GM21515 (cell line): ENCODE measurements at regions not wholly inside any gene's neighbourhood (a gene's known extent, or its start where the extent isn't known, plus 50 kb on each side); places are given as distances from the start of the nearest gene placed in this dataset.
"Not testable (repeated sequence)": the region's sequence is repeated elsewhere in the genome, so short reads cannot be mapped to it uniquely, and the experiment has no call there.

Experiments used
- ATAC-seq: cut with Tn5 transposase; IDR thresholded peaks from one replicate; pipeline ENCODE4 v1.9.1; 2021; ENCODE audit not compliant: unreplicated experiment

DNA sequence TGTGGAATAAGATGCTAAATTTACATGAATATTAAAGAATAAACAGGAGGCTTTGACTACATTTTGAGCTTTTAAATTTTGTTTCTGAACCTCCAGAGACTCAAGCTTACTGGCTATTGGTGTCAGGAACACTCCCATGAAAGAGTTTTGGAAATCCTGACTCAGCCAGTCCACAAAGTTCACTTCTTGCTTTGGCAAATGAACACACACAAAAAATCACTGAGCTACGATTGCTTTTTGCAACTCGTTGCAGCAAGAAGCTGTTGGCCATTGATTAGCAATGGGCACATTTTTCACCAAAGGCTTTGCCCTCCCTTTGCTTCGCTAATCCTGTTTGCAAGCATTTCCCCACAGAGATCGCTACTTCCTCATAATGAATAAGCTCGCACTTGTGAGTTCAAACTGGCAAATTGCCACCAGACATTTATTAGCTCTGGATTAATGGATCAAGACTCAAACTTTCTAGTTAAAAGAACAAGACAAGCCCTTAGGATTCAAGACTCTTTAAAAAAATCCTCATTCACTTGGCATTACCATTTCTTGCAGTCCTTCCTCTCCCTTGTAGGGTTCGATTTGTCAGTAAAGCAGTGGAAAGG lies 343.2 kb upstream of the ONECUT1 start:
- ATAC-seq: no peak

DNA sequence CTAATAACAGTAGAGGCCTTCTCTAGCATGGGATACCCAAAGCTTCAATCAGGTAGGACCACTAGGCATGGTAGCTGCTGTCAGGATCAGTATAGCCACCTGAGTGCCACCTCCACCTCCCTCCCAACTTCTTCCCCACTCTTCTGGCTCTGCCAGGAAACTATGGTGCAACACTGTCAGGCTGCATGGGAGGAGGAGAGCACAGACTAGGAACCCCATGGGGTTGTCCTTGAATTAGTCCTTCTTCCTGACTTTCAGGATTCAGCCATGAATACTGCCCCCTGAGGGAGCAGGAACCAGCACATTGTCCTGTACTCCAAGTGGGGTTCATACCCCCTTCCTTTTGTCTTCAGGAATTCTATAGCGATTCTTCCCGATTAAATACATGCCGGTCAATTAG lies 340.8 kb upstream of the ONECUT1 start:
- ATAC-seq: no peak

DNA sequence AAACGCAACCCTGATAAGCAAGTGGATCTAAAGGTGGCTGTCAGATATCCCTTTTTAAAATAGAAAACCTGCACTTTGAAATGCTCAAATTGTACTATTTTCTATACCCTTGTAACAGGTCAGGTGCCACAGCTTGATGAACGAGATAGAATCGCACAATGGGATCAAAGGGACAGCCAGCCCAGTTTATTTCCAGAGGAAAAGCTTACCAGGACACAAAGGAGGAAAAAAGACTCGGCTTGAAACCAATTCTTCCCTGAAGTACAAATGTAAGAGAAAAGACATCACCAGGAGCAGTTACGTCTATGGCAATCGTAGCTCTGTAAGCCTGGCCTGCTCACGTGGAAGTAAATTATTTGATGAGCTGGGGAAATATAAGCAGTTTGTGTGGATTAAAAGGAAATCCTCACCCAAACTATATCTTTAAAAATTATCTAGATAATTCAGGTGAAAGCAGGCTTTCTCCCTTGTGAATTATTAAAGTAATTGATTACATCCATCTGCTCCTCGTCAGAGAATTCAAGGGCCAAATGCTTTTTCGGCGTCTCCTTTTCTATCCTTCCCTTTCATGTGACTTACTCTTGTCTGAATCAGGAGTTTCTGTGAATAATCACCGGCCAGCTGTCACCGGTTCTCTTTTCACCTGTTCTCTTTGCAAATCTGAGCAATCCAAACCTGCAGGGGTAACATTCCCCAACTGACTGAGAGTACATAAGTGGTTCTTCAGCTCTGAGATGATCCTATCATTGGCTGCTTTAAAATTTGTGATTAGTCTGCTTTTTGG lies 339.2 kb upstream of the ONECUT1 start:
- no peak for ATAC-seq

DNA sequence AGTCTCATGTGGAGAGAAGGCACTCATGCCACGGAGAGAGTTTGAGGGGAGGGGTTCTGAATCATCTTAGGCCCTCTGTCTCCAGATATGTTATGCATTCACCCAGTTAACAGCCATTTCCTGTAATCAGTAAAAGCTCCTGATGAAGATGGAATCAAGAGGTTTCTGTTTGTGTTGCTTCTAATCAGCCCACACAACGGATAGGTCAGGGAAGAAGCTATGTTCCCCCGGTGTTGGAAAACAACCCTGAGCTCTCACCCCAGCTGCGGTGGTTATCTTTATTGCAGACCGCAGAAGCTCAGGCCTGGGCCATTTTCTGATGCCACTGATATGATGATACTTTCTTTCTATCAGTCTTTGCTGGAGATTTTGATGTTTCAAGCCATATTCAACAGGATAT lies 338.5 kb upstream of the ONECUT1 start:
- ATAC-seq: no peak

DNA sequence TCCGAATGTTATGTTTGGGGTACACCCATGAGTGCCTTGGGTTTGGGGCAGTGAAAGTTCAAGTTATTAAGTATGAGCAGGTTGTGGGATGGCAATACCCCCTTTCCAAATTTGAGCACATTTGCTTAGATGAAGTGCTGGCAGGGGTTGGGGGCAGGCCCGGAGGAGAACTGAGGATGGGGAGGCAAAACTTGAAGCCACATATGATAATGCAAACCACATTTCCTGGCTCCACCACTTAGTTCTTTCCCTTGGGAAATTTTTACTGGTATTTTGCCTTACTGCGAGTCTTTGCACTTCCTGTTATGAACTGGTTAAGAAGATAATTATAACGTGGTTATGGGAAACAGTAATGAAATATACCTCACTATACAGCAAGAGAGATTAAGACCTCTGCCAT lies 336.0 kb upstream of the ONECUT1 start:
- no peak for ATAC-seq

DNA sequence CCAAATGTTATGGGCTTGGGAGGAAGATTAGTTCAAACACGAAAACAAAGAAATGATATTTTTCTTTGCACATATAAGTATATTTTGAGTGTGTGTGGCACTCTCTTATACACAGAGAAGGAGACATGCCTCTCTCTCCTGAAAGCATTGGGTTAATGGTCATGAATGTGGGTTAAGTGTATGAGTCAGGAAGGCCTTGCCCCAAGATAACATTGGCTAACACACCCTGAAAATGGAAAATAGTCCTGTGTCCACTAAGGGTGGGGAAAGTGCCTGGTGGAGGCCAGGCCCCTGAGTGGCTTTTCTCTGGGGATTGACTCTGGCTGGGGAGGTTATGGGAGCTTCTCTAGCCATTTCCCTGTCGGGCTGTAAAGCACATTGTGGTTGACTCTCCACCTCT lies 332.7 kb upstream of the ONECUT1 start:
- no peak for ATAC-seq

DNA sequence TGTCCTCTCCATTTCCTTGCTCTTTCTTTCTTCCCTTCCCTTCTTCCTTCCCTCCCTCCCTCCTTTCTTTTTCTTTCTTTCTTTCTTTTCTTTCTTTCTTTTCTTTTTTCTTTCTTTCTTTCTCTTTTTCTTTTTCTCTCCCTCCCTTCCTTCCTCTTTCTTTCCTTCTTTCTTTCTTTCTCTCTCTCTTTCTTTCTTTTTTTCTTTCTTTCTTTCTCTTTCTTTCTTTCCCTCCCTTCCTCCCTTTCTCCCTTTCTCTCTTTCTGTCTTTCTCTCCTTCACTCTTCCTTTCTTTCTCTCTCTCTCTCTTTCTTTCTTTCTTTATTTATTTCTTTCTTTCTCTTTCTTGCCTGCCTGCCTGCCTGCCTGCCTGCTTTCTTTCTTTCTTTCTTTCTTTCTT lies 326.8 kb upstream of the ONECUT1 start:
- ATAC-seq: not testable (repeated sequence)

DNA sequence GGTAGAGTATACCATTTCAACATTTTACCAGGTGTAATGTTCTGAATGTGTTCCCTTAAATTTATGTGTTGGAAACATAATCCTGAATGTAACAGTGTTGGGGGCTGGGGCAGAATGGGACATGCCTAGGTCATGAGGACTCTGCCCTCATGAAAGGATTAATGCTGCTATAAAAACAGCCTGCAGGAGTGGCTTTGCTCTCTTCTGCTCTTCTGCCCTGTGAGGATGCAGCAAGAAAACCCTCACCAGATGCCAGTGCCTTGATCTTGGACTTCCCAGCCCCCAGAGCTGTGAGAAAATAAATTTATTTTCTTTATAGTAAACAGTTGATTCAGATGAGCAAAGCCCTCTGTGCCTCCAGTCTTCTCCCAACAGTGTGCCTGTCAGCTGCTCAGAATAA lies 326.0 kb upstream of the ONECUT1 start:
- no peak for ATAC-seq

DNA sequence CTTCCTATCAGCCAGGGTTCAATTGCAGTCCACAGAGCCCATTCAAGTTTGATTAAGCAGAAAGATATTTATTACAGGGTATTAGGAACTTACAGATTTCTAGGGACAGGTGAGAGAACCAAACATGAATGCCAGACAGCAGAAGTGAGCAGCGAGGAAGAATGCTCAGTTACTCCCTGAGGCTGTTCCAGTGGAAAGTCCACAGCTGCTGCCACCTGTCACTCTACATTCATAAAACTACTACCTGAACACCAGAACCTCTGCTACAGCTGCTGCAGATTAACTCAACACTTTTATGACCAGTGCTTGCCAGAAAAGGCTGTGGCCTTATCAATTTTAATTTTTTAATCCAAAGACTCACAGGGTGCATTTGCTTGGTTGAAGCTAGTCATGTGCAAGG lies 325.4 kb upstream of the ONECUT1 start:
- no peak for ATAC-seq

DNA sequence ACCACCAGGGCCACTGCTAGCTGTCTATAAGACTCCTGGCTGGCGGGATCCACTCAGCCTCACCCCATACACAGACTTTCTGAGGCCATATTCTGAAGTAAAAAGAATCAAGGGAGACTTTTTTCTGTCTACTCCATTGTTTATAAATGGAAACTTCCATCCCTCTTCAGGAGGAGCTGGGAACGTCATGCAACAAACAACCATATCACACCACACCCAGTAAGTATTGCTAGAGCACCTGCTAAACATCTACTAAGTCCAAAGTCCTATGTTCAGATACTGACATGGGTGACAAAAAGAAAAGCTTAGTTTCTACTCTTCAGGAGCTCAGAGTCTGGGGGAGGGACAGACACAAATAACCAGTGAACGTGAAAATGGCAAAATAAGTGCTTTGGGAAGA lies 324.8 kb upstream of the ONECUT1 start:
- ATAC-seq: no peak

DNA sequence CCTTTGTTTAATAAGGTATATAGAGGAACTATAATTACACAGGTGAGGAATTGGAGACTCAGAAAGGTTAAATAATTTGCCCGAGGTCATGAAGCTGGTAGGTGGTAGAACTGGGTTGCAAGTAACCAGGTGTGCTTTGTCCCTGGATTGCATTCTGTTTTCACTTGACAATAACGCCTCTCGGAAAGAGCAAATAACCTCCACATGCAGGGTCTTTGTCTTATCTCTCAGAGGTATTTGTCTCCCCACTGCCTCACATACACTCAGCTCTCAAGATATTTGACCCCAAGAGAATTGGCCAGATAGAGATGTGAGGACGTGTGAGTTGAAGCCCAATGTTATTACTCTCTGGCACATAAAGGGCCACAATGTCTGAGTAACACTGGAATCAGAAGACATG lies 320.9 kb upstream of the ONECUT1 start:
- no peak for ATAC-seq

DNA sequence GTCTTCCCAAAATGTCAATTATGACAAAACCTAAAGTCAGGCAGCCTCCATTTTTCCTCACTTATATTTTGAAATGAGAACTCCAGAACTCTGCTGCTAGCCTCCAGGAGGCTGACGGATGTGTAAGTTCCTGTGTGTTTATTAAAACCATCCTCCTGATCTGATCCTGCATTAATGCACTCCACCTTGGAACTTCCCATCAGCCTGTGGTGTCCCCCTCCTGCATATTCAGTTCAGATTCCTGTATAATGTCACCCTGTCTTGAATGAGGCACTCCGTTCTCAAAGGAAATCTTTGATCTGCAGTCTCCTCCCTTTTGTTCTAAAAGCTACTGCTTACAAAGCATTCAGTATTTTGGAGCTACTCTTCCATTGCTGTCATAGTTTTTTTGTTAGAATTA lies 318.2 kb upstream of the ONECUT1 start:
- ATAC-seq: no peak

DNA sequence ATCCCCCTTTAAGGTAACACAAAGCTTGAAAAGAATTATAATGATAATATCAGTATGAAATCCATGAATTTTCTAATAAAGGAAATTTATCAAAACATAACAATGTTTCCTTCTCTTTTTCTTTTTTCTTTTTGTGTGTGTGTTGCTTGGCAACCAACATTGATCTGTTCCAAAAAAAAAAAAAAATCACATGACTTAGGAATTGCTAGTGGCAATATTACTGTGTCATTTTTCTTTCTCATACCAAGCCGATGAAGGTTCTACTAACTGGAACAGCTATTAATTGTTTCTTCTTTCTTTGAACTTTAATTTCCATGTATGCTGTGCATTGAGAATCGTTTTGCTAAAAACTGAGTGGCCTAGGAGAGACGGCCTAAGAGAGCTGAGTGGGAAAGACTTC lies 317.7 kb upstream of the ONECUT1 start:
- no peak for ATAC-seq

DNA sequence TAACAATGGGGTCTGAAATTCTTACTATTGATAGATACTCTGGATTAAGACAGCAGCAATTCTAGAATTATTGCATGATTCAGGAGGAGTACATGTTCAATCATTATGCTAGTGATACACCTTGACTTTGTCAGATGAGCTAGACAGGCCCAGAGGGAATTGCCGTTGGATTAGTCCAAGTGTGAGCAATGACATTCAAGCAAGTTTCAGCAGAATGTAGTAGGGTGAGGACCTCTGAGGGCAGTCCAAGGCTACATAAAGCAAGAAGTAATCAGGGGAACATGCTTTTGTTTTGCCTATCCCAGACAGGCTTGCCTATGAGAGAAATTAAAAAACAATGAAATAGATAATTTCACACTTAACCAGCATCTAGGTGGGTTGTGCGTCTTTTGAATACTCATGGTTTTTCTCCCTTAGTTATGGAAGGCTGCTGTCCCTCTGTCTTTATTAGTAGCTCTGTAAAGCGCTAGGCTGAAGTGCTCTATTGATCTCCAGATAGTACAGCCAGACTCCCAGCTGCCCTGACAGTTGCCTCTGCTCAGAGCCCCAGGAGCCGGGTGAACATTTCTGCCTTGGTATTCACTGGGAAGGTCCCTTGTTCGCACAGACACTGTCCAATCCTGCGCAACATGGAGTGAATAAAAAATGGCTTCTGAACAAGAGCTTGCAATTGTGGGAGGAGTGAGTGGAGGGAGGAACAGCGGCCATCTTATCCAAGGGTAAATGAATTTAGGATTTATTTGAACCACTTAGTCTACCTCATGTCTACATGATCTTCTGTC lies 316.6 kb upstream of the ONECUT1 start:
- no peak for ATAC-seq

DNA sequence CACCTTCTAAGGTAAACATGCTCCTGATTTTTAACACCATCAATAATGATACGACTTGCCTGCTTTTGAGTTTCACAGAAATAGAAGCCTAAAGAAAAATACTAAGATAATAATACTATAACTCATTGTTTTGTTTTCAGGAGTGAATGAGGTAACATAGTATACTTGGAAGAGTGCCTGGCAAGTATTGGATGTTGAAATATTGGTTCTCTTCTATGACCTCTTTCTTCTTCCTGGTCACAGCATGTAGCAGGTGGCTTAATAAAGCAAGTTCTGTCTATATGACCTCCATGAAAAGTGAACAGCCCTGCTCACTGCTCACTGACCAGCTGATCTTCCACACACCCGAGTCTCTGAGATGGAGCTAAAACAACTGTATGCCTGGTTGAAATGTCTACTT lies 312.3 kb upstream of the ONECUT1 start:
- no peak for ATAC-seq

DNA sequence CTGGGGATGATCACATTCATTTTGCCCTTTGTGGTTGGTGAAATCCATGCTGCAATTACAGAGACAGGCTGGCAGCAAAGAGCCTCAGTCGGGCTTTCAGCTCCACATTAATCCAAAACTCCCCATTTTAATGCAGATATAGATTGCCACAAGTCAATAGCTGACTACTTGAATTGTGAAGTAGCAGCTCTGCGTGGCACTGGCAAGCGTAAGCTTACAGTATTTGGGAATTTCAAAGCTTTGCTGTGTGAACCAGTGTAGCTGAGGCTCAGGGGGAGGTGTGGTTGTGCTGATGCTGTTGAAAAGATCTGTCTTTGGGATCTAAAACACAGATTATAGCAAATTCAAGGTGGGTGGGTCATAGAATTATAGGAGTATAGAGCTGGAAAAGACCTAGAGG lies 290.3 kb upstream of the ONECUT1 start:
- ATAC-seq: no peak

DNA sequence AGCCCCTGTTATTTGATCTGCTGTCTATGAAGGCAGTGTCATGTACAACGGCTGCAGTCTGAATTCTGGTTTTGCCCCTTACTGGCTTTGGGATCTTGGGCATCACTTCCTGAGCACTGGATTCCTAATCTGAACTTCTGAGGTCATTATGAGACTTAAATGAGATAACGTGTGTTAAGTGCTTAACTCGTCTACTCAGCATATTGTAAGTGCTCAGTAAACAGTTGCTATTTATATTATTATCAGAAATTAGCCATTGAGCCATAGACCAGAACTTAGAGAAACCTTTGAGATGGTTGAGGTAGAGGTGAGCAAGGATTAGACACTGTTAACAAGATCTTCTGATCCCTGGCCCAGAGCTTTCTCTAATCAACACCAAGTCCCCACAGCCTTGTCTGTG lies 284.1 kb upstream of the ONECUT1 start:
- ATAC-seq: no peak

DNA sequence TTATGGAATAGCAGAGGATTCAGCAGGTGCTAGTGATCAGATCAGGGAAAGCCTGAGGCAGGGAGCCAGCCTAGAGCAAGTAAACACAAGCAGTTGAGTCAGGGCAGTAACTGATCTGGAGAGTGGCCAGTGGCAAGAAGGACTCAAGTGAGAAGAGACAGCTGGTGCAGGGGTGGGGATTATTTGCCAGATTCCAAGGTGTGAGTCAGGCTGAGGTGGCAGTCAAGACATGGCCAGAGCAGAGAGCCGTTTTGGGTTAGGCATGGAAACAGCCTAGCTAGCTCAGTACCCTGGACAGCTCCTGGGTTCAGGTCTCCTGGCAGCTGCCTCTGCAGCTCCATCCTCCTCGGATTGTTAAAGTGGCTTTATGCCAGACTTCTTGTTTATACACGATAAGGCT lies 281.9 kb upstream of the ONECUT1 start:
- no peak for ATAC-seq

DNA sequence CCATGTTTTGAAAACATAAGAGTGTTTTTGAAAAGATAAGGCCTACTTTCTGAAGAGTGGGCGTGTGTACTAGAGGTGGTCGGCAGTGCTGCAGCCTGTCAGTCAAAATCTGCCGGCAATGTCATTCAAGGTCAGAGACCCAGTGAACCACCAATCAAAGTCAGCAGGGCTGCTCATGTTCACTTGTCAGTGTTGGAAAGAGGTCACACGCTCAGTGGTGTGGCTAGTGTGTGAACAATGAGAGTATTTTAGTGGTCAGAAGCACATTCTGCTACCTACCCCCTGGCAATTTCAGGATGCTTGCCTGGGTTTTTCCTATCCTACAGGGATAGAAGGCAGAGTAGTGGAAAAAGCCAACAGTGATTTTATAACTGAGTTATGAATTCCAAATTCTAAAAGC lies 278.5 kb upstream of the ONECUT1 start:
- no peak for ATAC-seq

DNA sequence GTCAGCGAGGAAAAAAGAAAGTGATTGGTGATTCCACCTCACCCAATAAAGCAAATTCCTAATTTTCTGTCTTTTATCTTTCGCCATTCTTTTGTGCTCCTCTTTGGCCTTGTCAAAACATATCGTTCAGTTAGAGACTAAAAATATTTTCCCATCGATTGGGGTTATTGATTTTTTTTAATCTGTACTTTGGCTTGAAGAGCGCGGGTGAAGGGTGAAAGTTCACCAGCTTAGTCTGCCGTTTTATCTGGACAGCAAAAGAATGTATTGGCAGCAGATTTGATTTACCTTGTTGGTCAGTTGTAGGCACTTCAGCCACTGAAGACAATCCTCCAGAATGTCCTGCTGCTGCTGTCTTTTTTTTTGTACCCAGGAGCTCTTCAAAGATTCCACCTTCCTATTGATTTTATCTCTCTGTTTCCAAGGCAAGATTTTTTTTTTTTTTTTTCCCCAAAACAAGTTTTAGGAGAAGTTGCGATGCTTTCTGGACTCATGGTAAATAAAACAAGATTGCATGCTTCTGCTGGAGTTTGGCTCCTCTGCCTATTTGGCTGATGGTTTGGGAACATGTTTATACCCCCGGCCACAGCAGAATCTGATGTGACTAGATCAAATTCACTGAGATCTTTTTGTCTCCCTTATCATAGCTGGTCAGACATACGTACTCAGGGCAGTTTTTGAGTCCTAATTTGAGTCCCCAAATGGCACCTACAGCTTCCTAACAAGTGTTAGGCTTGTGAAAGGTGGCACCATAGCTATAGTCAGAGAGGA lies 269.3 kb upstream of the ONECUT1 start:
- no peak for ATAC-seq

DNA sequence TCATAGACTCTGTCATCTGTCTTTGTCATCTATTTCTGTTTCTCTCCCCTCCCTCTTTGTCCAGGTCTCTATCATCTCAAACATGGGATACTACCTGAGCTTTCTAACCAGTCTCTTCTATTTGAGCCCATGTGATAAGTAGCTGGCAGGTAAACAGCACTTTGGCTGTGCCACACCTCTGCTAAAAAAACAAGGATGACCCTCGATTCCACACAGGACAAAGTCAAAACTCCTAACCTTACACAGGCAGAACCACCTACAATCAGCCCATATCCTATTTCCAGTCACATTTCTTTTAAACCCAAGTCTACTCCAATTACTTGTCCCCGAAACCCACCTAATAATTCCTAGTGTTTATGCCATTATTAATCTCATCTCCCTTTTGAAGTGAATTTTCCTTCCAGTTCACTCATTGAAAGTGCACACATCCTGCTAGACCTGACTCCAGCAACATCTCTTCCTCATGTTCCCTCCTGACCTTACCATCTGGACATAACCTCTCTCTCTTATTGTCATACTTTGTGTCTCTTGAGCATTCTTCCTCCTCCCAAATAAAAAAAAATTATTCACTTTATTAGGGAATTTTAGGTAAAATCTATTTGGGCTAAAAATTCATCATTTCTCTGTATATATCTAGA lies 256.1 kb upstream of the ONECUT1 start:
- no peak for ATAC-seq
